Renal cortex interstitium (tissue), 11 donors: ENCODE measurements at regions not wholly inside any gene's neighbourhood (a gene's known extent, or its start where the extent isn't known, plus 50 kb on each side); places are given as distances from the start of the nearest gene placed in this dataset.
"Not testable (repeated sequence)": the region's sequence is repeated elsewhere in the genome, so short reads cannot be mapped to it uniquely, and the experiment has no call there.

ENCODE experiments used
- DNase-seq, 11 donors: peaks; one replicate each; pipeline ENCODE4 v3.0.0-alpha.2; 2013; ENCODE audit warnings: low read depth in 9 of 11, low spot score in 4 of 11; ENCODE audit errors: extremely low read depth in 1 of 11

GRCh38 chr10:120794390-120794789 lies 56.8 kb upstream of the WDR11 start:
- no peak for DNase-seq

- not testable (repeated sequence) for DNase-seq
Observed at GRCh38 chr10:120798276-120798675, 52.9 kb upstream of the WDR11 start.

- no peak for DNase-seq
Observed at GRCh38 chr10:120799849-120800248, 51.3 kb upstream of the WDR11 start.

GRCh38 chr10:120800528-120801323 lies 50.4 kb upstream of the WDR11 start:
- no peak for DNase-seq
